ENCODE measurements at regions not wholly inside any gene's neighbourhood (a gene's known extent, or its start where the extent isn't known, plus 50 kb on each side); places are given as distances from the start of the nearest gene placed in this dataset.
"Not testable (repeated sequence)": the region's sequence is repeated elsewhere in the genome, so short reads cannot be mapped to it uniquely, and the experiment has no call there.

- H3K4me1 ChIP-seq (ENCODE audit: insufficient read depth, insufficient read length): no peaks in the 10 kb centered on the region
- H3K9me3 ChIP-seq (ENCODE audit: insufficient read depth, low read length): no peaks in the 10 kb centered on the region
- H3K27me3 ChIP-seq (ENCODE audit: insufficient read depth, insufficient read length): no peaks in the 10 kb centered on the region
- TF ChIP-seq YY1 (IDR thresholded peaks at IDR 0.05; ENCODE audit: insufficient read depth, insufficient read length) (no peak), SUZ12 (IDR thresholded peaks at IDR 0.05; ENCODE audit: extremely low read depth, insufficient read depth, insufficient read length) (no peak), ZNF274 (IDR thresholded peaks at IDR 0.05; ENCODE audit: low read depth, low read length) (no peak)
- DNase-seq (ENCODE audit: low read depth, low spot score): no peak
- H3K4me3 ChIP-seq (ENCODE audit: insufficient read length, low read depth): no peak overlapping the region
- no peaks in the 10 kb centered on the region for H3K36me3 ChIP-seq (ENCODE audit: insufficient read depth, insufficient read length, low read length)
- H3K9ac ChIP-seq (ENCODE audit: insufficient read length, low read depth): no peak overlapping the region
These were observed 343.6 kb downstream of the BCL11B start for GRCh38 chr14:98928418-98928817.

GRCh38 chr14:98931126-98931525 is 340.9 kb downstream of the BCL11B start:
- no peak for TF ChIP-seq ZNF274 (IDR thresholded peaks at IDR 0.05; ENCODE audit: low read depth, low read length)
- TF ChIP-seq YY1 (IDR thresholded peaks at IDR 0.05; ENCODE audit: insufficient read depth, insufficient read length): no peak
- no peak for TF ChIP-seq SUZ12 (IDR thresholded peaks at IDR 0.05; ENCODE audit: extremely low read depth, insufficient read depth, insufficient read length)
- no peak overlapping the region for H3K9ac ChIP-seq (ENCODE audit: insufficient read length, low read depth)

GRCh38 chr14:98931911-98932310 is 340.1 kb downstream of the BCL11B start:
- no peak overlapping the region for H3K4me3 ChIP-seq (ENCODE audit: insufficient read length, low read depth)
- no peak overlapping the region for H3K9ac ChIP-seq (ENCODE audit: insufficient read length, low read depth)
- no peak for DNase-seq (ENCODE audit: low read depth, low spot score)
- H3K36me3 ChIP-seq (ENCODE audit: insufficient read depth, insufficient read length, low read length): no peaks in the 10 kb centered on the region
- TF ChIP-seq ZNF274 (IDR thresholded peaks at IDR 0.05; ENCODE audit: low read depth, low read length): no peak
- TF ChIP-seq SUZ12 (IDR thresholded peaks at IDR 0.05; ENCODE audit: extremely low read depth, insufficient read depth, insufficient read length): no peak
- no peak for TF ChIP-seq YY1 (IDR thresholded peaks at IDR 0.05; ENCODE audit: insufficient read depth, insufficient read length)
- H3K9me3 ChIP-seq (ENCODE audit: insufficient read depth, low read length): no peaks in the 10 kb centered on the region; the same call in 1 of the 2 replicates
- H3K27me3 ChIP-seq (ENCODE audit: insufficient read depth, insufficient read length): no peaks in the 10 kb centered on the region
- no peaks in the 10 kb centered on the region for H3K4me1 ChIP-seq (ENCODE audit: insufficient read depth, insufficient read length)

More at GRCh38 chr14:98931126-98931525, 340.9 kb downstream of the BCL11B start:
- DNase-seq (ENCODE audit: low read depth, low spot score): no peak
- no peaks in the 10 kb centered on the region; the same call in 1 of the 2 replicates for H3K9me3 ChIP-seq (ENCODE audit: insufficient read depth, low read length)
- no peaks in the 10 kb centered on the region for H3K4me1 ChIP-seq (ENCODE audit: insufficient read depth, insufficient read length)
- H3K4me3 ChIP-seq (ENCODE audit: insufficient read length, low read depth): no peak overlapping the region
- no peaks in the 10 kb centered on the region for H3K36me3 ChIP-seq (ENCODE audit: insufficient read depth, insufficient read length, low read length)
- no peaks in the 10 kb centered on the region for H3K27me3 ChIP-seq (ENCODE audit: insufficient read depth, insufficient read length)

GRCh38 chr14:98932431-98933325 is 339.3 kb downstream of the BCL11B start:
- H3K9ac ChIP-seq (ENCODE audit: insufficient read length, low read depth): no peak overlapping the region
- H3K27me3 ChIP-seq (ENCODE audit: insufficient read depth, insufficient read length): no peaks in the 10 kb centered on the region
- DNase-seq (ENCODE audit: low read depth, low spot score): no peak
- H3K9me3 ChIP-seq (ENCODE audit: insufficient read depth, low read length): no peaks in the 10 kb centered on the region; the same call in 1 of the 2 replicates
- H3K4me1 ChIP-seq (ENCODE audit: insufficient read depth, insufficient read length): no peaks in the 10 kb centered on the region
- TF ChIP-seq ZNF274 (IDR thresholded peaks at IDR 0.05; ENCODE audit: low read depth, low read length): no peak
- no peak for TF ChIP-seq YY1 (IDR thresholded peaks at IDR 0.05; ENCODE audit: insufficient read depth, insufficient read length)
- TF ChIP-seq SUZ12 (IDR thresholded peaks at IDR 0.05; ENCODE audit: extremely low read depth, insufficient read depth, insufficient read length): no peak
- no peak overlapping the region for H3K4me3 ChIP-seq (ENCODE audit: insufficient read length, low read depth)
- no peaks in the 10 kb centered on the region for H3K36me3 ChIP-seq (ENCODE audit: insufficient read depth, insufficient read length, low read length)

- H3K4me1 ChIP-seq (ENCODE audit: insufficient read depth, insufficient read length); H3K9me3 ChIP-seq (ENCODE audit: insufficient read depth, low read length); H3K27me3 ChIP-seq (ENCODE audit: insufficient read depth, insufficient read length); H3K9ac ChIP-seq (ENCODE audit: insufficient read length, low read depth); DNase-seq (ENCODE audit: low read depth, low spot score); H3K4me3 ChIP-seq (ENCODE audit: insufficient read length, low read depth); H3K36me3 ChIP-seq (ENCODE audit: insufficient read depth, insufficient read length, low read length): not testable (repeated sequence)
These were observed 337.4 kb downstream of the BCL11B start for GRCh38 chr14:98934569-98934968.

GRCh38 chr14:98935921-98936320 is 336.1 kb downstream of the BCL11B start:
- no peaks in the 10 kb centered on the region; the same call in 1 of the 2 replicates for H3K9me3 ChIP-seq (ENCODE audit: insufficient read depth, low read length)
- H3K4me1 ChIP-seq (ENCODE audit: insufficient read depth, insufficient read length): no peaks in the 10 kb centered on the region
- no peak overlapping the region for H3K4me3 ChIP-seq (ENCODE audit: insufficient read length, low read depth)
- no peak overlapping the region for H3K9ac ChIP-seq (ENCODE audit: insufficient read length, low read depth)
- no peak for TF ChIP-seq YY1 (IDR thresholded peaks at IDR 0.05; ENCODE audit: insufficient read depth, insufficient read length)
- no peak for TF ChIP-seq ZNF274 (IDR thresholded peaks at IDR 0.05; ENCODE audit: low read depth, low read length)
- no peak for TF ChIP-seq SUZ12 (IDR thresholded peaks at IDR 0.05; ENCODE audit: extremely low read depth, insufficient read depth, insufficient read length)
- H3K36me3 ChIP-seq (ENCODE audit: insufficient read depth, insufficient read length, low read length): no peaks in the 10 kb centered on the region
- no peak for DNase-seq (ENCODE audit: low read depth, low spot score)
- H3K27me3 ChIP-seq (ENCODE audit: insufficient read depth, insufficient read length): no peaks in the 10 kb centered on the region

GRCh38 chr14:98937021-98937420 is 335.0 kb downstream of the BCL11B start:
- no peak for DNase-seq (ENCODE audit: low read depth, low spot score)
- H3K36me3 ChIP-seq (ENCODE audit: insufficient read depth, insufficient read length, low read length): no peaks in the 10 kb centered on the region
- no peaks in the 10 kb centered on the region; the same call in 1 of the 2 replicates for H3K9me3 ChIP-seq (ENCODE audit: insufficient read depth, low read length)
- no peak overlapping the region for H3K9ac ChIP-seq (ENCODE audit: insufficient read length, low read depth)
- TF ChIP-seq SUZ12 (IDR thresholded peaks at IDR 0.05; ENCODE audit: extremely low read depth, insufficient read depth, insufficient read length): no peak
- no peaks in the 10 kb centered on the region for H3K4me1 ChIP-seq (ENCODE audit: insufficient read depth, insufficient read length)
- H3K4me3 ChIP-seq (ENCODE audit: insufficient read length, low read depth): no peak overlapping the region
- no peaks in the 10 kb centered on the region for H3K27me3 ChIP-seq (ENCODE audit: insufficient read depth, insufficient read length)
